NB4 (cell line): ENCODE measurements at regions not wholly inside any gene's neighbourhood (a gene's known extent, or its start where the extent isn't known, plus 50 kb on each side); places are given as distances from the start of the nearest gene placed in this dataset.

Experiments
- POLR2A ChIP-seq: IDR thresholded peaks from 2 replicates; pipeline ENCODE4 v1.6.1; 2011; ENCODE audit warnings: mild to moderate bottlenecking; ENCODE audit not compliant: insufficient read length; ENCODE audit errors: extremely low read depth
- TF ChIP-seq, protein P1 (sequence below): IDR thresholded peaks from one replicate; pipeline ENCODE4 v1.5.1; 2012; ENCODE audit warnings: low read depth, low read length
- TF ChIP-seq, protein P2 (sequence below): IDR thresholded peaks from 2 replicates; pipeline ENCODE4 v1.6.1; 2011; ENCODE audit warnings: low read depth, low read length

DNA sequence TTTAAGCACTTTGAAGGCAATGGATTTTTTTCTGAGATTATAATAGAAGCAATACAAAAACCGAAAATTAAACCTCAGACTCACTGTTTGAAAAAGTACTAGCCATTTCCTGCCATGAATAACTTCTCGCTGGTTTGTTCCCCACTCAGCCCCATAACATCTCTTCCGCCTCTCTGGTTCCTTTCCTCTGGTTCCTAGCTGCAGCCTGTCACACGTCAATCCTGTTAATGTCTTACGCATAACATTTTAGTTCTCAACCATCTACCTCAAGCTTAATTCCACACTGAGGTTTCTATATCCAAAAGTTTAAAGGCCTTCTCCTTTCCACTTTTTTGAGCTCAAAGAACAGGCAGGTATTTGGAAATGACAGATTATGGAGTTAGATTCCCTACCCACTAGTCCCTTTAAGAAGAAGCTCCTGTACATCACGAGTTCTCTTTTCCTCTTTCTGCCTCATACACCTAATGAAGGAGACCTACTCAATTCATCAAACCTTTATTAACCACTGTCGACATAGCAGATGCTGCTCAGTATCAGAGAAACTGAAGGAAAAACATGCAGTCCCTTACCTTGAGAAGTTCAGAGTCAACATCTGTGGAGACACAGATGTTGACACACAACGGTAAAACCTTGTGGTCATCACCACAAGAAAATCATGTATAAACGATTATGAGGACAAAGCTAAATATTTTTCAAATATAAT is 243.0 kb upstream of the PTGER4 start:
- no peak for TF ChIP-seq POLR2A
- TF ChIP-seq, protein P1, sequence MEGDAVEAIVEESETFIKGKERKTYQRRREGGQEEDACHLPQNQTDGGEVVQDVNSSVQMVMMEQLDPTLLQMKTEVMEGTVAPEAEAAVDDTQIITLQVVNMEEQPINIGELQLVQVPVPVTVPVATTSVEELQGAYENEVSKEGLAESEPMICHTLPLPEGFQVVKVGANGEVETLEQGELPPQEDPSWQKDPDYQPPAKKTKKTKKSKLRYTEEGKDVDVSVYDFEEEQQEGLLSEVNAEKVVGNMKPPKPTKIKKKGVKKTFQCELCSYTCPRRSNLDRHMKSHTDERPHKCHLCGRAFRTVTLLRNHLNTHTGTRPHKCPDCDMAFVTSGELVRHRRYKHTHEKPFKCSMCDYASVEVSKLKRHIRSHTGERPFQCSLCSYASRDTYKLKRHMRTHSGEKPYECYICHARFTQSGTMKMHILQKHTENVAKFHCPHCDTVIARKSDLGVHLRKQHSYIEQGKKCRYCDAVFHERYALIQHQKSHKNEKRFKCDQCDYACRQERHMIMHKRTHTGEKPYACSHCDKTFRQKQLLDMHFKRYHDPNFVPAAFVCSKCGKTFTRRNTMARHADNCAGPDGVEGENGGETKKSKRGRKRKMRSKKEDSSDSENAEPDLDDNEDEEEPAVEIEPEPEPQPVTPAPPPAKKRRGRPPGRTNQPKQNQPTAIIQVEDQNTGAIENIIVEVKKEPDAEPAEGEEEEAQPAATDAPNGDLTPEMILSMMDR, result no peak
- TF ChIP-seq, protein P2, sequence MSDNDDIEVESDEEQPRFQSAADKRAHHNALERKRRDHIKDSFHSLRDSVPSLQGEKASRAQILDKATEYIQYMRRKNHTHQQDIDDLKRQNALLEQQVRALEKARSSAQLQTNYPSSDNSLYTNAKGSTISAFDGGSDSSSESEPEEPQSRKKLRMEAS, result no peak
